Head of caudate nucleus (tissue), 42 donors: ENCODE measurements at regions not wholly inside any gene's neighbourhood (a gene's known extent, or its start where the extent isn't known, plus 50 kb on each side); places are given as distances from the start of the nearest gene placed in this dataset.

ENCODE experiments used
- DNase-seq, 42 donors: peaks; one replicate each; pipeline versions ENCODE4 v3.0.0 to v3.0.0-alpha.2; 2020 to 2021; ENCODE audit warnings: mixed read lengths in 7 of 42
- intact Hi-C: fragments of 100-400 bp; cut with DNase I; formaldehyde crosslinking; loops from one replicate; pipeline ENCODE4 v1.15.0; 2022

DNA sequence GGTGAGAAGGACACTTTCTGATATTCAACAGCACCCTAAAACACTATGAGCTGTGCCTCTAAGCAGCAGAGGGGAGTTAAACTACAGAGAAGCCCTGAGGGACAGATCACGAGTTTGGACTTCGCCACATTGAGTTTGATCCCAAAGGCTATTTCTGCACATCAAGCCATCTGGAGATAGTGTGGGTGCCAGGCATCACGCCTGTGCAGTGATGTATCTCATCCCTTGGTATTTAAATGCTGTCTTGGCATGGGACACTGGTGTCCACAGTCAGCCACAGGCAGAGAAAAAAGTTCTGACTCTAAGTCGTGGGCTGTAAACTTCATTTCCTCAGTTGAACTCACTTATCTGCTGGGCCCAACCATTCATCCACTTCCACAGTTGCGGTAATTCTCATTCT lies 742.3 kb upstream of the CELF4 start:
- intact Hi-C loops, result no loop called here
- DNase-seq, result no peak

- DNase-seq, result no peak
- intact Hi-C loops, result no loop called here
Observed at GRCh38 chr18:38305961-38306360, 740.4 kb upstream of the CELF4 start.

GRCh38 chr18:38301621-38302020 lies 736.0 kb upstream of the CELF4 start:
- intact Hi-C loops, result no loop called here
- no peak for DNase-seq

GRCh38 chr18:38297910-38298309 lies 732.3 kb upstream of the CELF4 start:
- DNase-seq, result no peak
- intact Hi-C loops, result no loop called here

GRCh38 chr18:38290229-38290628 lies 724.6 kb upstream of the CELF4 start:
- no peak for DNase-seq
- intact Hi-C loops, result no loop called here

DNA sequence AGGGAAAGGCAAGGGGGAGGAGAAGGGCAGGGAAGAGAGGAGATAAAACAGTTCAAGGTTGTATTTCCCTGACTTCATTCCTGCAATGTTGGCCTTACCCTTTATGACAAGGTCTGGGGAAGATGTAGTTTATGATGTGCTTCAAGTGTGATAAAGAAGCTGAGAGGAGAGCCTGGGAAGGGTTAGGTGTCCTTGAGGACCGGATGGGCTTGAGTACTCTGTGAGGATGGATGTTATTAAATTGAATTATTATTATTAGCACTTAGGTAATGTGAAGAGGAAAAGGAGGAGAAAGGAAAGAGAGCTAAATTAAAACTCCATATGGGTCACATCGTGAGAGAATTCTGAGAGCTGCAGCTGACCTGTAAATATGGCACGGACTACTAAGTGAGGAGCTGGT lies 719.4 kb upstream of the CELF4 start:
- intact Hi-C loops, result no loop called here
- DNase-seq, result no peak

GRCh38 chr18:38263066-38263465 lies 697.5 kb upstream of the CELF4 start:
- DNase-seq, result no peak
- intact Hi-C loops, result no loop called here

DNA sequence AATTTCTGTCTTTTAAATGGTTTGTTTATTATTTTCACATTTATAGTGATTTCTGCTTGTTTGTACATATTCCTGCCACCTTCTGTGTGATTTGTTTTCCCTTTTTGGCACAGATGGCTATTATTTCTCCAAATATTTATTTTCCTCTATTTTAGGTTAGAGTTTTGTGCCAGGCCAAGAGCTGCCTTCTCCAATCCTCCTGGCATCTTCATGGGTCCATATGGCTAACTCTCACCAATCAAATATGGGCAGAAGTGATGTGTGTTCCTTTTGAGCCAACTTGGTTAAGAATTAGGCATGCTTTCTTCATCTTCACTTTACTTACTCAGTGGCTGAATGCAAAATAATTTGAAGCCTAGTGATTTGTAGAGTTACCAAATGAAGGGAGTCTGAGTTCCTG lies 697.1 kb upstream of the CELF4 start:
- no peak for DNase-seq
- intact Hi-C loops, result no loop called here

DNA sequence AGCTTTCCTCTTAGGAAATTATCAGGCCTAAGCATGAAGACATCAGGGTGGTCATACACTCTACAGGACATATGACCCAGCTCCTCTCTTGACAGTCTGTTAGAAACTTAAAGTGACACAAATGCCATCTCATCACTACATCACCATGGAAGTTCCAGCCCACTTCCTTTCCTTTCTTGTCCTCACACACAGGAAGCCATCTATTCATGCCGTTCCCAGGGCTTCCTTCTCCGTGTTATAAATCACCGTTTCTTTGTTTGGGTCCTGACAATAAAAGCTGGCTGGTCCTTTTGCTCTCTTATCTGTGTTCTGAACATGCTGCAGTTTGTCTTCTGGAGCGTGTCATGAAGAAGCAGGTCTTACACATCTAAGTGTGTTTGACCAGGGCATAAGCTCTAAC lies 692.1 kb upstream of the CELF4 start:
- intact Hi-C loops, result no loop called here
- DNase-seq, result no peak

DNA sequence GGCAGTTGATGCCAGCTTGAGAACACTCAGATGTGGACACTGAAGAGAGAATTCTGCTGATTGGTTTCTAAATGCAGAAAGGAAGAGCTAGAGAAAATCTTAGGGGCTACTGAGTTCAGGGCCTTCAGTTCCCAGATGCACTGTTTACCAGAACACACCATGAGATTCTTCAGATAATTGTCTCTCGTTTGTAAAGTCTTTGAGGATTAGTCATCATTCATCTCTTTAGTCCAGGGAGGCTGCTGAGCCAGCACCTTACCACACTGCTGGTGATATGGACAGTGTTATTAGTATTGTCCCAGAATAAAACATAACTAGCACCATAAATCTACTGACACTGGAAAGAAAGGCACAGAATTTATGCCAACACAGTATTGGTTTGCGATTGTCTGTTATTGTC lies 690.8 kb upstream of the CELF4 start:
- intact Hi-C loops, result no loop called here

GRCh38 chr18:38250971-38251370 lies 685.4 kb upstream of the CELF4 start:
- intact Hi-C loops, result no loop called here
- DNase-seq, result no peak

More for the DNA sequence above, 690.8 kb upstream of the CELF4 start:
- DNase-seq, result no peak

DNA sequence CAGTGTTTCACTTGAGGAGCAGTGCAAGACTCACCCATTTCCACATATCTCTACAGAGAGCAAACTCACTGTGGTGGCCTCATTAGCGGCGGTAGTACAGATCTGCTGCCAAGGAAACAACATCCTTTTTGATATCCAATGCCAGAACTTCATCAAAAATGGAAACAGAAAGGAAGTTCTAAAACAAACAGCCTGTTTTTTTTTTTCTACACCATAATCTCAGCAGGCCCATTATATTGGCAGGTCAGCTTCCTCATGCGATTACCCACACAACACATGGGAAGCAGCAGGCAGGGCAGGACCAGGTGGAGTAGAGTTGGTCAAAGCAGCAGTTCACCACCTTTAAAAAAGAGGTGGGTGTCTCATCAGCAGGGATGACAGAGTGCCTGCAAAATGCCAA lies 678.9 kb upstream of the CELF4 start:
- DNase-seq, result no peak
- intact Hi-C loops, result no loop called here

- DNase-seq, result no peak
- intact Hi-C loops, result no loop called here
Observed at GRCh38 chr18:38243291-38243690, 677.7 kb upstream of the CELF4 start.

- intact Hi-C loops, result no loop called here
- no peak for DNase-seq
Observed at GRCh38 chr18:38241736-38242135, 676.1 kb upstream of the CELF4 start.

DNA sequence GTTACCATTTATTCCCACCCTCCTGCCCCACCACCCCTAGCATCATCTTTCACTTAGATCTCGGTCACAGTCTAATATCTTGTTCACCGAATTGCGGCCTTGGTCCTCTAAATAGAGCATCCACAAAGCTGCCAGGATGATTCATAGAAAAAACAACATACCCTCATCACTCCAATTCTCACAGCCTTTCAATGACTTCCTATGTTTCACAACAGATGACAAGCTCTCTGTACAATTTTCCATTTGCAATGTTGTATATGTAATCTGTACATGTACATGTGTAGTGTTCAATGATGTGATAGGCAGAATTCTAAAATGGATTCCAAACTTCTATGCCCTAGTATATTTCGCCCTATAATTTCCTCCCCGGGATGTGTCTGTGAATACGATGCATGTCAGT lies 675.6 kb upstream of the CELF4 start:
- intact Hi-C loops, result no loop called here
- DNase-seq, result no peak

GRCh38 chr18:38239606-38240005 lies 674.0 kb upstream of the CELF4 start:
- intact Hi-C loops, result no loop called here
- no peak for DNase-seq

DNA sequence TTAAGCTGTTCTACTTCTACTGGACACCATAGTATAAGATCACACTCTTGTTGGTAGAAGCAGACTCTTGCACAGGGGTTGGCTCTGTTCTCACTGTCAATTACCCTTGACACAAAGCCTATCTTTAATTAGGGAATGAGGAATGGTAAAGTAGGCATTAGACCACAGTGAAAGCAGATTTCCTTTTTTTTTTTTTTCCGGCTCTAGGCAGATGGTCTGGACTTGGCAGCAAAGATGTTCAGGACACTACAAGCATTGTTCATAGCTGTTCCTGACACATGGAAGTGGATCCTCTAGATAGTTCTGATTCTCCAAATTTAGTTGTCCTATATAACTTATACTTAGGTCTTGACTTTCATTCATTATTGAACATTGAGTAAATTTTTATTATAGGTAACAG lies 672.2 kb upstream of the CELF4 start:
- DNase-seq, result no peak
- intact Hi-C loops, result no loop called here

- no peak for DNase-seq
- intact Hi-C loops, result no loop called here
Observed at GRCh38 chr18:38221476-38222100, 656.0 kb upstream of the CELF4 start.

- intact Hi-C loops, result no loop called here
- no peak for DNase-seq
Observed at GRCh38 chr18:38198956-38199355, 633.4 kb upstream of the CELF4 start.

GRCh38 chr18:38198526-38198925 lies 632.9 kb upstream of the CELF4 start:
- intact Hi-C loops, result no loop called here
- no peak for DNase-seq

DNA sequence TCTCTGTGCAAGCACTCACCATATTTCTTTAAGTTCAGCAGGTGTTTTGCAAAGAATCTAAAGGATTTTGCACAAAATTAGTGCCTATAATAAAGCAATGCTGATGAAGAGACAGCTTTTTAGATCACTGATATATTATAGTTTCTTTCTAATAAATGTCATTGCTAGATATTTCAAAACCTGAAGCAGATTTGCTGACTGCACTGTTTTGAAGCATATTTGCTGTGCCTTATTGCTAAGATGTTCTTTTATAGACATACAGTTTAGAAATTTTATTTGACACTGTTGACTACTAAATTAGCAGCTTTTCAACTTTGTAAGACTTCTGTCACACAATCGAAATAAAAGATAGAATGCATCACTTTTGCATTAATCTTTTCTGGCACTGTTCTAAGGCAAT lies 620.9 kb upstream of the CELF4 start:
- intact Hi-C loops, result no loop called here
- DNase-seq, result no peak

- DNase-seq, result no peak
- intact Hi-C loops, result no loop called here
Observed at GRCh38 chr18:38174594-38174993, 609.0 kb upstream of the CELF4 start.
